GM12878 (cell line): ENCODE measurements at regions not wholly inside any gene's neighbourhood (a gene's known extent, or its start where the extent isn't known, plus 50 kb on each side); places are given as distances from the start of the nearest gene placed in this dataset.

Experiments used
- ATAC-seq: fragments of 200-7000 bp; cut with Tn5 transposase; 3 replicates; pipeline ENCODE4 v1.9.1; 2020; ENCODE audit warnings: mild to moderate bottlenecking, moderate library complexity
- BruUV-seq: library from RNA; stranded (reverse); fragments of 400-500 nt; replicated peaks from 2 replicates; lab custom pipeline; 2021; lab: Mats Ljungman, UMichigan
- CTCF ChIA-PET: fragments of 300-600 bp; sonication (Branson Sonifier 250); formaldehyde crosslinking; extraction: SDS; loops from one replicate; lab custom pipeline; 2021; ENCODE audit warnings: inconsistent platforms; lab: Yijun Ruan, JAX
- POLR2A ChIA-PET: fragments of 350-600 bp; formaldehyde crosslinking; extraction: SDS; loops from one replicate; lab custom pipeline; 2021; ENCODE audit warnings: inconsistent platforms; lab: Charles Lee
- RAD21 ChIA-PET: fragments of 300-600 bp; sonication (Branson Sonifier 250); formaldehyde crosslinking; loops from one replicate; lab custom pipeline; 2023; ENCODE audit warnings: antibody characterized with exemption; ENCODE audit not compliant: unreplicated experiment; lab: Charles Lee
- SMC1A ChIA-PET: fragments of 300-600 bp; sonication (Branson Sonifier 250); formaldehyde crosslinking; loops from one replicate; lab custom pipeline; 2023; ENCODE audit not compliant: unreplicated experiment, uncharacterized antibody; lab: Charles Lee
- DNase-seq: peaks from one replicate; pipeline ENCODE4 v3.0.0-alpha.2; 2011; ENCODE audit warnings: low read depth, low spot score
- FAIRE-seq: peaks from 3 replicates; lab custom pipeline; 2011; peaks lifted over from hg19 to GRCh38; lab: Jason Lieb, UNC
- H2AFZ ChIP-seq: 2 replicates; pipeline ENCODE4 v1.6.0; 2011; ENCODE audit warnings: low read depth, low read length, control low read depth; ENCODE audit not compliant: control insufficient read depth
- H3K27ac ChIP-seq: 2 replicates; pipeline ENCODE4 v1.5.1; 2011; ENCODE audit warnings: control low read depth; ENCODE audit not compliant: control insufficient read depth, insufficient read depth
- H3K27me3 ChIP-seq, 2 experiments: replicated peaks in 1 of 2; 2 replicates each; pipeline versions ENCODE4 v1.6.0 to v1.6.1; 2011; ENCODE audit warnings: low read length in 1 of 2; ENCODE audit not compliant: control insufficient read depth in 2 of 2, insufficient read depth in 2 of 2
- H3K36me3 ChIP-seq, 2 experiments: 2 replicates each; pipeline ENCODE4 v1.5.1; 2011; ENCODE audit warnings: low read length in 1 of 2; ENCODE audit not compliant: control insufficient read depth in 2 of 2, insufficient read depth in 2 of 2
- H3K4me1 ChIP-seq: 2 replicates; pipeline ENCODE4 v1.6.1; 2011; ENCODE audit warnings: mild to moderate bottlenecking, low read length, moderate library complexity, mixed read lengths; ENCODE audit not compliant: control insufficient read depth, insufficient read depth
- H3K4me2 ChIP-seq: 2 replicates; pipeline ENCODE4 v1.6.0; 2011; ENCODE audit warnings: control low read depth; ENCODE audit not compliant: control insufficient read depth, insufficient read depth
- H3K4me3 ChIP-seq: fragments of 200-600 bp; sonication (generic); 2 replicates; pipeline ENCODE4 v1.5.1; 2016
- H3K79me2 ChIP-seq: 2 replicates; pipeline ENCODE4 v1.6.0; 2011; ENCODE audit warnings: low read length; ENCODE audit not compliant: control insufficient read depth, insufficient read depth
- H3K9ac ChIP-seq: 2 replicates; pipeline ENCODE4 v1.8.0; 2011; ENCODE audit warnings: low read length, control low read depth, mixed read lengths; ENCODE audit not compliant: control insufficient read depth, insufficient read depth
- H3K9me3 ChIP-seq: replicated peaks from 3 replicates; pipeline ENCODE4 v1.5.1; 2011; ENCODE audit warnings: mild to moderate bottlenecking, low read length; ENCODE audit not compliant: control insufficient read depth, insufficient read depth
- H4K20me1 ChIP-seq: 2 replicates; pipeline ENCODE4 v1.6.0; 2011; ENCODE audit not compliant: control insufficient read depth, insufficient read depth
- CUX1 ChIP-seq: IDR thresholded peaks from 2 replicates; pipeline ENCODE4 v1.6.1; 2012; ENCODE audit warnings: improper control_type of control experiment, low read depth, low read length; ENCODE audit not compliant: insufficient replicate concordance
- E2F8 ChIP-seq: fragments of 450-650 bp; IDR thresholded peaks from 2 replicates; pipeline ENCODE4 v1.6.1; 2018; ENCODE audit warnings: mild to moderate bottlenecking, low read depth, moderate library complexity; ENCODE audit not compliant: partially characterized antibody
- MAX ChIP-seq: IDR thresholded peaks from 2 replicates; pipeline ENCODE4 v1.6.1; 2012; ENCODE audit warnings: low read depth, low read length, improper control_type of control experiment
- NFYA ChIP-seq: IDR thresholded peaks from 2 replicates; pipeline ENCODE4 v1.6.1; 2011; ENCODE audit warnings: low read depth, mild to moderate bottlenecking, low read length, improper control_type of control experiment, borderline replicate concordance
- RELA ChIP-seq: fragments of 450-650 bp; IDR thresholded peaks from 2 replicates; pipeline ENCODE4 v1.8.0; 2014; ENCODE audit warnings: borderline replicate concordance; ENCODE audit not compliant: partially characterized antibody
- RELB ChIP-seq: fragments of 450-650 bp; IDR thresholded peaks from 2 replicates; pipeline ENCODE4 v1.6.1; 2017; ENCODE audit warnings: low read depth, mild to moderate bottlenecking, moderate library complexity
- RUNX3 ChIP-seq: IDR thresholded peaks from 2 replicates; pipeline ENCODE4 v1.6.1; 2012; ENCODE audit warnings: low read length, inconsistent platforms
- STAT1 ChIP-seq: fragments of 450-650 bp; conservative IDR thresholded peaks from 2 replicates; pipeline ENCODE4 v1.6.1; 2014; ENCODE audit warnings: antibody characterized with exemption, mild to moderate bottlenecking
- SUZ12 ChIP-seq: fragments of 200-600 bp; sonication (generic); IDR thresholded peaks from one replicate; pipeline ENCODE4 v1.6.1; 2018; ENCODE audit warnings: antibody characterized with exemption, mild to moderate bottlenecking; ENCODE audit not compliant: unreplicated experiment
- ZZZ3 ChIP-seq: IDR thresholded peaks from 2 replicates; pipeline ENCODE4 v1.6.1; 2011; ENCODE audit warnings: low read depth; ENCODE audit not compliant: control insufficient read depth, insufficient read length
- WGBS: methylation state at CpG from one replicate; pipeline ENCODE4 v1.1.6; 2016; ENCODE audit warnings: low lambda C conversion rate; ENCODE audit not compliant: insufficient replicate concordance, insufficient coverage; ENCODE audit errors: missing lambda C conversion rate; 5-methylcytosine and 5-hydroxymethylcytosine counted together
- in situ Hi-C: fragments of 300-500 bp; cut with MboI; formaldehyde crosslinking; loops from 9 replicates; pipeline ENCODE4 v1.14.3; 2018; ENCODE audit warnings: mixed read lengths
- intact Hi-C: fragments of 100-400 bp; cut with micrococcal nuclease; formaldehyde crosslinking; loops from one replicate; pipeline ENCODE4 v1.14.2; 2022; ENCODE audit not compliant: unreplicated experiment

GRCh38 chr18:5627776-5628511, 84.1 kb upstream of the EPB41L3 start:
- POLR2A ChIA-PET, result no interaction called here
- Histone ChIP-seq H3K36me3 (no peaks in the 10 kb centered on the region), H3K4me1 (no peaks in the 10 kb centered on the region), H4K20me1 (no peaks in the 10 kb centered on the region)
- TF ChIP-seq RELB (no peak), MAX (no peak), ZZZ3 (no peak), RUNX3 (no peak), STAT1 (no peak), E2F8 (no peak), SUZ12 (no peak), RELA (no peak), CUX1 (no peak), NFYA (no peak)
- TF ChIP-seq, all 136 proteins: peak for 0
- SMC1A ChIA-PET, result no interaction called here
- H3K27ac ChIP-seq, result no peak overlapping the region
- no peak overlapping the region for H2AFZ ChIP-seq
- RAD21 ChIA-PET, result no interaction called here
- no peak for DNase-seq
- H3K4me3 ChIP-seq, result no peak overlapping the region
- ATAC-seq, result no peak
- no peak for FAIRE-seq
- intact Hi-C loops, result no loop called here
- peaks cover 4 to 16% of the 10 kb centered on the region in 2 experiments for H3K27me3 ChIP-seq
- H3K4me2 ChIP-seq, result no peak overlapping the region
- in situ Hi-C loops, result no loop called here
- 22% methylated on average over 29 of the region's 29 CpGs for WGBS
- no peaks in the 10 kb centered on the region for H3K9me3 ChIP-seq
- no peaks in the 10 kb centered on the region for H3K79me2 ChIP-seq
- H3K9ac ChIP-seq, result no peak overlapping the region
- CTCF ChIA-PET, result no interaction called here
- BruUV-seq, result no TSS peak
